Kidney (tissue), 13 donors: ENCODE measurements at regions not wholly inside any gene's neighbourhood (a gene's known extent, or its start where the extent isn't known, plus 50 kb on each side); places are given as distances from the start of the nearest gene placed in this dataset.
"Not testable (repeated sequence)": the region's sequence is repeated elsewhere in the genome, so short reads cannot be mapped to it uniquely, and the experiment has no call there.

Experiments
- DNase-seq, 5 donors: peaks; one replicate each; pipeline ENCODE4 v3.0.0-alpha.2; 2013 to 2020
- FAIRE-seq: peaks from 2 replicates; lab custom pipeline; 2012; peaks lifted over from hg19 to GRCh38; lab: Jason Lieb, UNC
- H3K27ac ChIP-seq, 2 donors: one replicate each; pipeline ENCODE4 v1.7.0; 2013; ENCODE audit warnings: low read depth in 2 of 2, low read length in 2 of 2, inconsistent platforms in 1 of 2
- H3K27me3 ChIP-seq: one replicate; pipeline ENCODE4 v1.7.1; 2013; ENCODE audit warnings: low read length, inconsistent platforms; ENCODE audit not compliant: control insufficient read depth, insufficient read depth
- H3K36me3 ChIP-seq, 3 donors: one replicate each; pipeline versions ENCODE4 v1.7.0 to v1.7.1; 2013; ENCODE audit warnings: low read length in 3 of 3, control low read depth in 1 of 3, inconsistent platforms in 1 of 3; ENCODE audit not compliant: insufficient read depth in 3 of 3, control insufficient read depth in 2 of 3
- H3K4me1 ChIP-seq, 3 donors: one replicate each; pipeline versions ENCODE4 v1.7.0 to v1.7.1; 2013; ENCODE audit warnings: low read length in 3 of 3, inconsistent platforms in 1 of 3, low read depth in 1 of 3; ENCODE audit not compliant: control insufficient read depth in 2 of 3, insufficient read depth in 2 of 3
- H3K4me3 ChIP-seq, 3 donors: one replicate each; pipeline versions ENCODE4 v1.7.0 to v1.8.1; 2013; ENCODE audit warnings: low read length in 3 of 3, control low read depth in 1 of 3, inconsistent platforms in 1 of 3
- H3K9ac ChIP-seq, 3 donors: one replicate each; pipeline versions ENCODE4 v1.7.0 to v1.7.1; 2013; ENCODE audit warnings: low read length in 3 of 3, control low read depth in 1 of 3, inconsistent platforms in 1 of 3
- H3K9me3 ChIP-seq, 3 donors: one replicate each; pipeline versions ENCODE4 v1.7.0 to v1.7.1; 2013; ENCODE audit warnings: low read length in 3 of 3, control low read depth in 1 of 3, inconsistent platforms in 1 of 3; ENCODE audit not compliant: control insufficient read depth in 2 of 3, insufficient read depth in 1 of 3
- CTCF ChIP-seq: IDR thresholded peaks from 3 replicates; pipeline ENCODE4 v1.5.1; 2012; ENCODE audit warnings: mild to moderate bottlenecking, moderate library complexity, borderline replicate concordance; ENCODE audit not compliant: insufficient read depth; ENCODE audit errors: extremely low read depth
- intact Hi-C: fragments of 100-400 bp; cut with DNase I; formaldehyde crosslinking; loops from one replicate; pipeline ENCODE4 v1.11.1; 2022
- donor health status: control.
- donor health status: control.
- donor health status: control.
- donor health status: control.
- donor health status: control.
- donor health status: DM: yes; HTN: yes; CAD: no.
- donor health status: Normal renal cell carcinoma (clear cell type).

- H3K4me3 ChIP-seq: no peak overlapping the region
- FAIRE-seq: no peak
Measured at GRCh38 chr10:45144326-45145070, 143.8 kb downstream of the ZNF22 start.

GRCh38 chr10:45145143-45145542, 144.4 kb downstream of the ZNF22 start:
- H3K9ac ChIP-seq, DNase-seq, H3K4me1 ChIP-seq, FAIRE-seq, H3K27ac ChIP-seq, H3K27me3 ChIP-seq, H3K9me3 ChIP-seq, H3K36me3 ChIP-seq, H3K4me3 ChIP-seq, intact Hi-C loops: not testable (repeated sequence)

More at GRCh38 chr10:45144326-45145070, 143.8 kb downstream of the ZNF22 start:
- Histone ChIP-seq H3K4me1 (no peaks in the 10 kb centered on the region), H3K9me3 (no peaks in the 10 kb centered on the region), H3K9ac (no peak overlapping the region), H3K27ac (no peak overlapping the region), H3K27me3 (no peaks in the 10 kb centered on the region), H3K36me3 (no peaks in the 10 kb centered on the region)
- no peak for DNase-seq
- intact Hi-C loops: no loop called here
- TF ChIP-seq CTCF: no peak

GRCh38 chr10:45147000-45147399, 146.3 kb downstream of the ZNF22 start:
- Histone ChIP-seq H3K9ac (no peak overlapping the region), H3K4me3 (no peak overlapping the region), H3K27me3 (no peaks in the 10 kb centered on the region), H3K36me3 (no peaks in the 10 kb centered on the region), H3K9me3 (no peaks in the 10 kb centered on the region), H3K27ac (no peak overlapping the region), H3K4me1 (no peaks in the 10 kb centered on the region)
- FAIRE-seq (no peak), DNase-seq (no peak)
- intact Hi-C loops: no loop called here
- no peak for TF ChIP-seq CTCF

GRCh38 chr10:45150997-45151396, 150.3 kb downstream of the ZNF22 start:
- H3K36me3 ChIP-seq: no peaks in the 10 kb centered on the region
- no peaks in the 10 kb centered on the region for H3K9me3 ChIP-seq
- no peak for DNase-seq

More at GRCh38 chr10:45150997-45151396, 150.3 kb downstream of the ZNF22 start:
- Histone ChIP-seq H3K4me3 (no peak overlapping the region), H3K9ac (no peak overlapping the region), H3K4me1 (no peaks in the 10 kb centered on the region), H3K27me3 (no peaks in the 10 kb centered on the region), H3K27ac (no peak overlapping the region)
- intact Hi-C loops: no loop called here
- FAIRE-seq: no peak
- no peak for TF ChIP-seq CTCF
